ENCODE measurements at regions not wholly inside any gene's neighbourhood (a gene's known extent, or its start where the extent isn't known, plus 50 kb on each side); places are given as distances from the start of the nearest gene placed in this dataset.

DNA sequence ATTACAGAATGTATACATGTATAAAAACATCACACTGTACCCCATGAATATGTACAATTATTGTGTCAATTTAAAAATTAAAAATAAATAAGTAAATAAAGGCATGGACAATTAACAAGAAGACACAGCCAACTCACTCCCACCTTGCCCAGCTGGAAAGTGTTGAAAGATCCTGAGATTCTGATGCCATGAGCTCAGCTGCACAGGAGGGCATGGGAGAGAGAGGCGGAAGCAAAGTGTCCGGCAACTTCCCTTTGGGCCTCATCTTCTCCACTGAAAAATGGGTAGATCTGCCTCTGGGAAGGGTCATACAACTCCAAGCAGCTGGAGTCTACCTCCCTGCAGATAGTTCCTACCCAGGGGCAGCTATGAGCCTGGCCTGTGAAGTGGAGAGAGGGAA lies 277.3 kb downstream of the UACA start:
- no peaks in the 10 kb centered on the region; a peak in 2 of 5 replicates for H3K9me3 Mint-ChIP-seq
- Histone ChIP-seq H3K27ac (ENCODE audit: insufficient read length, low read depth, low read length) (no peak overlapping the region), H3K79me1 (ENCODE audit: insufficient read depth, low read depth, low read length, poor library complexity, severe bottlenecking) (no peaks in the 10 kb centered on the region), H3K4ac (ENCODE audit: low read depth, low read length) (no peak overlapping the region), H3K18ac (ENCODE audit: insufficient read length, low read depth, low read length) (no peak overlapping the region), H3K9ac (ENCODE audit: extremely low read depth, insufficient read length, low read length) (no peak overlapping the region), H2AFZ (ENCODE audit: low read length) (no peak overlapping the region), H3T11ph (ENCODE audit: low read length) (no peak overlapping the region), H3K27me3 (ENCODE audit: insufficient read depth, low read length) (no peaks in the 10 kb centered on the region), H3K56ac (ENCODE audit: insufficient read length, low read depth, low read length) (no peak overlapping the region), H2BK20ac (ENCODE audit: low read depth, low read length, poor library complexity, severe bottlenecking) (no peak overlapping the region), H2BK120ac (ENCODE audit: low read depth, low read length, poor library complexity, severe bottlenecking) (no peak overlapping the region), H3K9me3 (ENCODE audit: control insufficient read depth, low read depth, low read length) (no peaks in the 10 kb centered on the region), H4K20me1 (ENCODE audit: control insufficient read depth, insufficient read depth, insufficient read length) (no peaks in the 10 kb centered on the region), H3K14ac (ENCODE audit: insufficient read depth, low read length) (no peak overlapping the region), H2AK5ac (ENCODE audit: insufficient read length, low read length) (no peak overlapping the region), H3K4me1 (ENCODE audit: insufficient read depth, low read length) (no peaks in the 10 kb centered on the region), H3K4me2 (ENCODE audit: insufficient read depth, insufficient read length, low read length) (no peak overlapping the region), H3K79me2 (ENCODE audit: insufficient read depth, low read length) (no peaks in the 10 kb centered on the region), H4K5ac (ENCODE audit: insufficient read length, low read depth, low read length) (no peak overlapping the region), H4K91ac (ENCODE audit: insufficient read length, low read depth, low read length) (no peak overlapping the region), H3K23ac (ENCODE audit: insufficient read length, low read depth, low read length) (no peak overlapping the region), H3K23me2 (ENCODE audit: insufficient read length, low read depth, low read length, poor library complexity, severe bottlenecking) (no peaks in the 10 kb centered on the region), H4K8ac (replicated peaks; ENCODE audit: insufficient read length, low read depth, low read length) (no peak overlapping the region), H2BK5ac (ENCODE audit: insufficient read length, low read length) (no peak overlapping the region), H2BK12ac (ENCODE audit: insufficient read length, low read depth, low read length) (no peak overlapping the region), H2BK15ac (ENCODE audit: low read depth, low read length) (no peak overlapping the region)
- no peak overlapping the region for H3K27ac Mint-ChIP-seq
- H3K36me3 Mint-ChIP-seq (ENCODE audit: insufficient read depth in 1 of 3, low read depth in 3 of 3): no peaks in the 10 kb centered on the region
- DNase-seq: no peak
- no peaks in the 10 kb centered on the region for H3K4me1 Mint-ChIP-seq
- peaks cover 14% of the 10 kb centered on the region for H3K27me3 Mint-ChIP-seq (ENCODE audit: low read depth)
- no peak overlapping the region for H3K4me3 Mint-ChIP-seq
- TF ChIP-seq, protein P1, sequence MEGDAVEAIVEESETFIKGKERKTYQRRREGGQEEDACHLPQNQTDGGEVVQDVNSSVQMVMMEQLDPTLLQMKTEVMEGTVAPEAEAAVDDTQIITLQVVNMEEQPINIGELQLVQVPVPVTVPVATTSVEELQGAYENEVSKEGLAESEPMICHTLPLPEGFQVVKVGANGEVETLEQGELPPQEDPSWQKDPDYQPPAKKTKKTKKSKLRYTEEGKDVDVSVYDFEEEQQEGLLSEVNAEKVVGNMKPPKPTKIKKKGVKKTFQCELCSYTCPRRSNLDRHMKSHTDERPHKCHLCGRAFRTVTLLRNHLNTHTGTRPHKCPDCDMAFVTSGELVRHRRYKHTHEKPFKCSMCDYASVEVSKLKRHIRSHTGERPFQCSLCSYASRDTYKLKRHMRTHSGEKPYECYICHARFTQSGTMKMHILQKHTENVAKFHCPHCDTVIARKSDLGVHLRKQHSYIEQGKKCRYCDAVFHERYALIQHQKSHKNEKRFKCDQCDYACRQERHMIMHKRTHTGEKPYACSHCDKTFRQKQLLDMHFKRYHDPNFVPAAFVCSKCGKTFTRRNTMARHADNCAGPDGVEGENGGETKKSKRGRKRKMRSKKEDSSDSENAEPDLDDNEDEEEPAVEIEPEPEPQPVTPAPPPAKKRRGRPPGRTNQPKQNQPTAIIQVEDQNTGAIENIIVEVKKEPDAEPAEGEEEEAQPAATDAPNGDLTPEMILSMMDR (conservative IDR thresholded peaks at IDR 0.05): no peak
- no CpG with 5 or more reads among the region's 2 CpGs for WGBS (ENCODE audit: extremely low coverage, insufficient read length, low lambda C conversion rate)
